ENCODE measurements at regions not wholly inside any gene's neighbourhood (a gene's known extent, or its start where the extent isn't known, plus 50 kb on each side); places are given as distances from the start of the nearest gene placed in this dataset.

GRCh38 chr2:195118276-195118675 lies 538.8 kb upstream of the SLC39A10 start:
- no peak overlapping the region for H3K4me3 ChIP-seq
- 78 to 94% (median 89%) methylated on average over 3 of the region's 3 CpGs for WGBS, 5 donors
- DNase-seq, result no peak
- no peak overlapping the region for H3K27ac ChIP-seq
- no peaks in the 10 kb centered on the region for H3K27me3 ChIP-seq (replicated peaks in 1 of 7)
- intact Hi-C loops (cut with DNase I; ENCODE audit: low total_unique reads), result no loop called here
- peaks cover 0 to 14% (median 2%) of the 10 kb centered on the region in 8 donors for H3K9me3 ChIP-seq
- H3K36me3 ChIP-seq, result no peaks in the 10 kb centered on the region
- TF ChIP-seq POLR2AphosphoS5 (IDR thresholded peaks at IDR 0.05), result no peak
- no peak for TF ChIP-seq POLR2A (IDR thresholded peaks at IDR 0.05)
- TF ChIP-seq CTCF (IDR thresholded peaks at IDR 0.05 in 8 of 11, conservative IDR thresholded peaks at IDR 0.05 in 3 of 11), result no peak
- H3K4me1 ChIP-seq, result no peaks in the 10 kb centered on the region

DNA sequence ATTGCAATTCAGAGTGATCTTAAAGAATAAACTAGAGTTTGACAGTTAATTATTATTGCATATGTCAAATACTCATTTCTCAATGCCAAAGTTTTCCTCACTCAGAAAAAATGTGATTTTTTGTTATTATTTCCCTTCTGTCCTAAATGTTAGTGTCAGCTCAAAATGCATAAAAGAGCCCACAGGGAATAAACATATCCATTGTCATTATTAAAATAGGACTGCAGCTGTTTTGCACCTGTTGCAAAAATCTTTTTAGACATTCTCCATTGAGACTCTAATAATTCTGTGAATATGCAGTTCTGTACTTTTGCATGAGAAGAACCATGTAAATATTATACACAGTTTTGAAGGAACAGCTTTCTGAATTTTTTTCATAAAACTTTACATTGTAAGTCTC lies 540.0 kb upstream of the SLC39A10 start:
- H3K27ac ChIP-seq, result no peak overlapping the region
- intact Hi-C loops (cut with DNase I; ENCODE audit: low total_unique reads), result no loop called here
- TF ChIP-seq CTCF (IDR thresholded peaks at IDR 0.05 in 8 of 11, conservative IDR thresholded peaks at IDR 0.05 in 3 of 11) (no peak), POLR2A (IDR thresholded peaks at IDR 0.05) (no peak), POLR2AphosphoS5 (IDR thresholded peaks at IDR 0.05) (no peak)
- H3K36me3 ChIP-seq, result no peaks in the 10 kb centered on the region
- H3K9me3 ChIP-seq, result peaks cover 0 to 20% (median 2%) of the 10 kb centered on the region in 8 donors
- no peak for DNase-seq
- no peak overlapping the region for H3K4me3 ChIP-seq
- no peaks in the 10 kb centered on the region for H3K27me3 ChIP-seq (replicated peaks in 1 of 7)
- H3K4me1 ChIP-seq, result no peaks in the 10 kb centered on the region

DNA sequence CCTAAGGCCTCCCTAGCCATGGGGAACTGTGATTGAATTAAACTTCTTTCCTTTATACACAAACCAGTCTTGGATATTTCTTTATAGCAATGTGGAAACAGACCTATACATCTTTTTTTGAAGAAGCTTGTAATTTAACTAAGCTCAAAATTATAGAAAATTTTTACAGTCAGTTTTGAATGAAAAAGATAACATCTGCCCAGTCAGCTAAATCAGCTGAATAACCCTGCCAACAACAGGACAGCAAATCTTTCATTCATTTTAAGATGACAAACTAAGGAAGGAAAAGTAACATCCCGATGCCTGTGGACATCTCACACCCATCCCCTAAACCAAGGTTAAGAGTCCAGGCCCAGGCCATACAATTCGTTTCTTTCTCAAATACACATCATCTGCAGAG lies 541.3 kb upstream of the SLC39A10 start:
- intact Hi-C loops (cut with DNase I; ENCODE audit: low total_unique reads), result no loop called here

GRCh38 chr2:195108182-195108581 lies 548.8 kb upstream of the SLC39A10 start:
- intact Hi-C loops (cut with DNase I; ENCODE audit: low total_unique reads), result no loop called here
- Histone ChIP-seq H3K27me3 (replicated peaks in 1 of 7) (no peaks in the 10 kb centered on the region), H3K4me3 (no peak overlapping the region), H3K9me3 (peaks cover 0 to 9% (median 0%) of the 10 kb centered on the region in 8 donors), H3K27ac (no peak overlapping the region), H3K4me1 (no peaks in the 10 kb centered on the region), H3K36me3 (no peaks in the 10 kb centered on the region)
- DNase-seq, result no peak
- TF ChIP-seq CTCF (IDR thresholded peaks at IDR 0.05 in 8 of 11, conservative IDR thresholded peaks at IDR 0.05 in 3 of 11) (no peak), POLR2A (IDR thresholded peaks at IDR 0.05) (no peak), POLR2AphosphoS5 (IDR thresholded peaks at IDR 0.05) (no peak)

More for the DNA sequence above, 541.3 kb upstream of the SLC39A10 start:
- Histone ChIP-seq H3K4me3 (no peak overlapping the region), H3K4me1 (no peaks in the 10 kb centered on the region), H3K27ac (no peak overlapping the region), H3K9me3 (peaks cover 0 to 20% (median 4%) of the 10 kb centered on the region in 8 donors), H3K36me3 (no peaks in the 10 kb centered on the region), H3K27me3 (replicated peaks in 1 of 7) (no peaks in the 10 kb centered on the region)
- no peak for DNase-seq
- 11 to 37% (median 26%) methylated on average over 2 of the region's 2 CpGs for WGBS, 5 donors
- TF ChIP-seq POLR2A (IDR thresholded peaks at IDR 0.05) (no peak), POLR2AphosphoS5 (IDR thresholded peaks at IDR 0.05) (no peak), CTCF (IDR thresholded peaks at IDR 0.05 in 8 of 11, conservative IDR thresholded peaks at IDR 0.05 in 3 of 11) (no peak)

Data from spleen (tissue), 11 donors.